ENCODE measurements at regions not wholly inside any gene's neighbourhood (a gene's known extent, or its start where the extent isn't known, plus 50 kb on each side); places are given as distances from the start of the nearest gene placed in this dataset.

- no peak overlapping the region for H3K4me3 ChIP-seq (ENCODE audit: low read depth, low read length)
- TF ChIP-seq, protein P1, sequence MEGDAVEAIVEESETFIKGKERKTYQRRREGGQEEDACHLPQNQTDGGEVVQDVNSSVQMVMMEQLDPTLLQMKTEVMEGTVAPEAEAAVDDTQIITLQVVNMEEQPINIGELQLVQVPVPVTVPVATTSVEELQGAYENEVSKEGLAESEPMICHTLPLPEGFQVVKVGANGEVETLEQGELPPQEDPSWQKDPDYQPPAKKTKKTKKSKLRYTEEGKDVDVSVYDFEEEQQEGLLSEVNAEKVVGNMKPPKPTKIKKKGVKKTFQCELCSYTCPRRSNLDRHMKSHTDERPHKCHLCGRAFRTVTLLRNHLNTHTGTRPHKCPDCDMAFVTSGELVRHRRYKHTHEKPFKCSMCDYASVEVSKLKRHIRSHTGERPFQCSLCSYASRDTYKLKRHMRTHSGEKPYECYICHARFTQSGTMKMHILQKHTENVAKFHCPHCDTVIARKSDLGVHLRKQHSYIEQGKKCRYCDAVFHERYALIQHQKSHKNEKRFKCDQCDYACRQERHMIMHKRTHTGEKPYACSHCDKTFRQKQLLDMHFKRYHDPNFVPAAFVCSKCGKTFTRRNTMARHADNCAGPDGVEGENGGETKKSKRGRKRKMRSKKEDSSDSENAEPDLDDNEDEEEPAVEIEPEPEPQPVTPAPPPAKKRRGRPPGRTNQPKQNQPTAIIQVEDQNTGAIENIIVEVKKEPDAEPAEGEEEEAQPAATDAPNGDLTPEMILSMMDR (IDR thresholded peaks at IDR 0.05; ENCODE audit: borderline replicate concordance, insufficient read depth, low read depth, low read length): no peak
These were observed 826.6 kb upstream of the COBL start for GRCh38 chr7:52143219-52143618.

DNA sequence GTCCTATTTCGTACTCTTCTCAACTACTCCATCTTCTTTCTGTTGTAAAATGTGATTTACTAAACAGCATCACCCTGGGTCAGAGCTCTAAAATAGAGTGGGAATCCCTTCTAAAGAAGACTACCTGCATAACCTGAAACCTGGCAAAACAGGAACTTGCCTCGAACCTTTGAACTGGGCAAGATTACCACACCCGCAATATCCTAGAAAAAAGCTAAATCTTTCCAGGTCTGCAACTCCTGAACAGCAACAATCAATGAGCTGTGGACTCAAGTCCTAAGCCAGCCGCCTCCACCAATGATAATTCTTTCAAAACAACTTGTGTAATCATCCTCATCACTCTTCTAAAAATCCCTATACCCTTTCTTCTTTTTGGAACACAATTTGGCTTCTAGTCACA is 824.2 kb upstream of the COBL start:
- no peak overlapping the region for H3K4me3 ChIP-seq (ENCODE audit: low read depth, low read length)
- TF ChIP-seq, protein P1 (IDR thresholded peaks at IDR 0.05; ENCODE audit: borderline replicate concordance, insufficient read depth, low read depth, low read length): no peak

DNA sequence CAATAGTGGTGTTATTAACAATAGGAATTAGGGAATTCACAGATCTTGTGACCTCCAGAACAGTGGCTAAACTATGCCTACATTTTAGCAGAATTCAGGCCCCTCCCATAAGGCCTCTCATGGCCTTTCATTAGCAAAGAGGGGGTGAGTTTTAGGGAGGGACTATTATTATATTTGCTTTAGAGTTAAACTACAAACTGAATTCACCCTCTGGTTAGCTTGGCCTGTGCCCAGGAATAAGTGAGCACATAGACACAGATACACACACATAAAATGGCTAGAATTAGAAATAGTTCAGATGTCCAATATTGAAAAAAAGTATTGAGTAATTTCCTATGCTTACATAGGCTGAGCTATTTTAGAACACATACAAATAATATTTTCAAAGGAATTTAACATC is 818.8 kb upstream of the COBL start:
- TF ChIP-seq, protein P1 (IDR thresholded peaks at IDR 0.05; ENCODE audit: borderline replicate concordance, insufficient read depth, low read depth, low read length): no peak
- H3K4me3 ChIP-seq (ENCODE audit: low read depth, low read length): no peak overlapping the region

- TF ChIP-seq, protein P1 (IDR thresholded peaks at IDR 0.05; ENCODE audit: borderline replicate concordance, insufficient read depth, low read depth, low read length): no peak
- H3K4me3 ChIP-seq (ENCODE audit: low read depth, low read length): no peak overlapping the region
These were observed 812.7 kb upstream of the COBL start for GRCh38 chr7:52129278-52129677.

GRCh38 chr7:52120912-52121311 is 804.3 kb upstream of the COBL start:
- H3K4me3 ChIP-seq (ENCODE audit: low read depth, low read length): no peak overlapping the region
- TF ChIP-seq, protein P1 (IDR thresholded peaks at IDR 0.05; ENCODE audit: borderline replicate concordance, insufficient read depth, low read depth, low read length): no peak

DNA sequence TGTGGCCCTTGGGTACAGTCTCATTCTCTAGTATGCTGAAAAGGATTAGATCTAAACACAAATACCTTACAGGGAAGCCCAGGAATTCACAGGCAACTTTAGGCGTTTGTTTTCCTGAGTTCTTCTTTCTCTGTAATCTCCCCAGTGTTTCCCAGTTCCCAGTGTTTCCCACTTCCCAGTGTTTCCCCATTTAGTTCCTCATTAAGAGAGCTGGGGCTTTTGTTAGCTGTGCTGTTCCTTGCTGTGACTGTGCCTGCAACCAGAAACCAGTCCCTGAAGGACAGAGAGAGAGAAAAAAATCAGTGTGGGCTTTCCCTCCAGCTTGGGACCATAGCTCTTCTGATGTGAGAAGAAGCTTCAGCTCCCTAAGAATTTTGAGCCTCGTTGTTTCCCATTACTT is 802.9 kb upstream of the COBL start:
- TF ChIP-seq, protein P1 (IDR thresholded peaks at IDR 0.05; ENCODE audit: borderline replicate concordance, insufficient read depth, low read depth, low read length): no peak
- no peak overlapping the region for H3K4me3 ChIP-seq (ENCODE audit: low read depth, low read length)

DNA sequence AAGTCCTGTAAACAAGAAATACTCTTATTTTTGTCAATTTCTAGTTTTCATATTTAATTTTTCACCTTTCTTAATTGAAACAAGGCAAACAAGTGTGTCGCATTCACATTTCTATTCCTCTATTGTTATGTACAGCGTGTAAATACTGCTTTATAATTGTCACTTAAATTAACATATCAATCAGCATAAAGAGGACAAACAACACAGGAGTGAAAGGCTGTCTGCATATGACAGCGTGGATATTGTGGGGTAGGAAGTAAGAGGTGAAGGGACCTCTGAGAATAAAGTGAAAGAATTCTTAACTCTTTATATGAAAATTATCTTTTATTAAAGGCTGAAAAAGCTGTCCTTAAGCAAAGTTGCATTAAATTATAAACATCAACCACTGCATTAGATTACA is 797.9 kb upstream of the COBL start:
- TF ChIP-seq, protein P1 (IDR thresholded peaks at IDR 0.05; ENCODE audit: borderline replicate concordance, insufficient read depth, low read depth, low read length): no peak
- H3K4me3 ChIP-seq (ENCODE audit: low read depth, low read length): no peak overlapping the region
